ENCODE measurements at regions not wholly inside any gene's neighbourhood (a gene's known extent, or its start where the extent isn't known, plus 50 kb on each side); places are given as distances from the start of the nearest gene placed in this dataset.

DNA sequence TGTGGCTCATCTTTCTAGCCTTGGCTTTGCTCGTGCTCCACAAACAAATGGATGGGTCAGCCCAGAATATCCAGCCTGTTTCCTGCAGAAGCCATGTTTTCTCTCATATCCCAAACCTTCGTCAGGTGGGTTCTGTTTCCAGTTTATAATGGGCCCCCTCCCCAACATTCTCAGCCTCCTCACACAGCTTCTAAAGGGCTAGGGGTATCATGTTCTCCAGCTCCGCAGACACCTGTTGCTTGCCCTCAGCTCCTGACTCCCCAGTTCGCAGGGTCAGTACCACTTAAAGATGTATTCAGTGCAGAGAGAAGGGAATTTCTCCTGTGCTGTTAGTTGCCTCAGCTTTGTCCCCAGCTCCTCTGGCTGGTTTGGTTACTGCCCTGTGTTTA is 447.3 kb upstream of the JARID2 start:
- in situ Hi-C loops (cut with HindIII; ENCODE audit: low pct_ligation_motif_present, low sequenced_read_pairs): no loop called here
- Histone ChIP-seq H3K4me3 (ENCODE audit: low read depth, low read length) (no peak overlapping the region), H3K27me3 (replicated peaks) (no peaks in the 10 kb centered on the region), H3K27ac (no peak overlapping the region), H3K36me3 (replicated peaks) (no peaks in the 10 kb centered on the region)
- no peak for DNase-seq
- TF ChIP-seq, protein P1, sequence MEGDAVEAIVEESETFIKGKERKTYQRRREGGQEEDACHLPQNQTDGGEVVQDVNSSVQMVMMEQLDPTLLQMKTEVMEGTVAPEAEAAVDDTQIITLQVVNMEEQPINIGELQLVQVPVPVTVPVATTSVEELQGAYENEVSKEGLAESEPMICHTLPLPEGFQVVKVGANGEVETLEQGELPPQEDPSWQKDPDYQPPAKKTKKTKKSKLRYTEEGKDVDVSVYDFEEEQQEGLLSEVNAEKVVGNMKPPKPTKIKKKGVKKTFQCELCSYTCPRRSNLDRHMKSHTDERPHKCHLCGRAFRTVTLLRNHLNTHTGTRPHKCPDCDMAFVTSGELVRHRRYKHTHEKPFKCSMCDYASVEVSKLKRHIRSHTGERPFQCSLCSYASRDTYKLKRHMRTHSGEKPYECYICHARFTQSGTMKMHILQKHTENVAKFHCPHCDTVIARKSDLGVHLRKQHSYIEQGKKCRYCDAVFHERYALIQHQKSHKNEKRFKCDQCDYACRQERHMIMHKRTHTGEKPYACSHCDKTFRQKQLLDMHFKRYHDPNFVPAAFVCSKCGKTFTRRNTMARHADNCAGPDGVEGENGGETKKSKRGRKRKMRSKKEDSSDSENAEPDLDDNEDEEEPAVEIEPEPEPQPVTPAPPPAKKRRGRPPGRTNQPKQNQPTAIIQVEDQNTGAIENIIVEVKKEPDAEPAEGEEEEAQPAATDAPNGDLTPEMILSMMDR (IDR thresholded peaks at IDR 0.05; ENCODE audit: low read depth, low read length, missing control alignments): no peak

DNA sequence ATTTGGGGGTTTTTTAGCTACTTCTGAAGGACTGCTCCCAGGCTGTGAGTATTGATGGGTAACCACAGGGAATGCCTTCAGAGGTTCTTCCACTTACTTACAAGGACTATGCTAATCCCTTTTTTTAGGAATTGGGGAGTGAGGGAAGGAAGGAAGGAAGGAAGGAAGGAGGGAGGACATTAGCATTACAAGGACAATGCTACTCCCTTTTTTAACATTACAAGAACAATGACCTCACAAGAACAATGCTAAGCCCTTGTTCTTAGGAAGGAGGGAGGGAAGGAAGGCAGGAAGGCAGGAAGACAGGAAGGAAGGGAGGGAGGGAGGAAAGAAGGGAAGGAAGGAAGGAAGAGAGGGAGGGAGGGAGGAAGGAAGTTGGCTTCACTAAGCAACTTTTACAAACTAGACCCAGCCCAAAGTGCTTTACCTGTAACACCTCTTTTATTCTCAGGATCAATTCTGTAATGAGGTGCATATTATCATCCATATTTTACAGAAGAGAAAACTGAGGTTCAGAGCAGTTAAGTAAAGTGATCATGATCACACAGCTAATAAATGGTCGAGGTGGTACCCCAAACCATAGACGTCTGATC is 446.8 kb upstream of the JARID2 start:
- no peak for DNase-seq
- Histone ChIP-seq H3K36me3 (replicated peaks) (no peaks in the 10 kb centered on the region), H3K27ac (no peak overlapping the region), H3K4me3 (ENCODE audit: low read depth, low read length) (no peak overlapping the region), H3K27me3 (replicated peaks) (no peaks in the 10 kb centered on the region)
- in situ Hi-C loops (cut with HindIII; ENCODE audit: low pct_ligation_motif_present, low sequenced_read_pairs): no loop called here
- TF ChIP-seq, protein P1 (IDR thresholded peaks at IDR 0.05; ENCODE audit: low read depth, low read length, missing control alignments): no peak

DNA sequence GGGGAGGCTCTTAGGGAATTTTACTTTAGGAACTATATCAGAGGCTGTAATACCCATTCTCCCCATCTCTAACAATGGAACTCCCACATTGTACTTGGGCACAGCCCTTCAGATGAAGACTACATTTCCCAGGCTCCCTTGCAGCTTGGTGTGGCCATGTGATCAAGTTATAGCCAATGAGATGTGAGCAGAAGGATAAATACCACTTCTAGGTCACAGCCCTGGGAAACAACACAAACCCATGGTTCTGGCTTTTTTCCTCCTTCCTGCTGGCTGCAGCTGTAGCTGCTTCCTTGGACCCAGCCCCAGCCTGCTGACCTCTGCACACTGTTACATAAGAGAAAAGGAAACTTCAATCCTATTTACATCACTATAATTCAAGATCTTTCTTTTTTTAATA is 445.9 kb upstream of the JARID2 start:
- peak; percentile 82 for DNase-seq
- no peak overlapping the region for H3K4me3 ChIP-seq (ENCODE audit: low read depth, low read length)
- in situ Hi-C loops (cut with HindIII; ENCODE audit: low pct_ligation_motif_present, low sequenced_read_pairs): no loop called here

DNA sequence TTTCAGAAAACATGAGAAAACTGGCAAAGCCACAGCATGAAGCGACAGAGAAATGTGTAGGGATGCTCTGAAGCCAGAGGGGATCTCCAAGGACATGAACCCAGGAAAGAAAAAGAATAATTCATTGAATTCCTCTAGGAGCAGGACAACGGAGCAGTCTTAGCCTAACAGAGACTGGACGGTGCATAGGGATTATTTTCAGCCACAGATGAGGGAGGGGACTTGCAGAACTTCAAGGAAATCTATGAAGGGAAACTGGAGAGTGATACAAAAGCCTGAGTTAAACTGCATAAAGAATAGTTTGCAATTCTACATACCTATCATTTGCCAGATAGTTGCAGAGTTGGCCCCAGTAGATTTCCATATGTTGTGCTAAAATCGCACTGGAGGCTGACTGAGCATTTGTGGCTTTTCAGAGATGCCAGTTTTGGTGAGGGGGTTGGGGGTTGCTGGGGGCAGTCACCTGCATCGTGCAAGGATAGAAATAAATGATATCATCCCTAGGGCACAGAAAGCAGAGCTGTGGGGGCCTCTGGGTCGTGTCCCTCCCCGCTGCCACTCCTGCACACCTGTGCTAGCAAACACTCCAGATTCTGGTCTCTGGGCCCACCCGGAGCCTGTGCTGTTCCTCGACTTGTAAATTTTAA is 443.2 kb upstream of the JARID2 start:
- TF ChIP-seq, protein P1 (IDR thresholded peaks at IDR 0.05; ENCODE audit: low read depth, low read length, missing control alignments): no peak
- Histone ChIP-seq H3K4me3 (ENCODE audit: low read depth, low read length) (no peak overlapping the region), H3K27ac (no peak overlapping the region), H3K36me3 (replicated peaks) (no peaks in the 10 kb centered on the region), H3K27me3 (replicated peaks) (no peaks in the 10 kb centered on the region)
- no peak for DNase-seq
- in situ Hi-C loops (cut with HindIII; ENCODE audit: low pct_ligation_motif_present, low sequenced_read_pairs): no loop called here

More for the DNA sequence above, 445.9 kb upstream of the JARID2 start:
- Histone ChIP-seq H3K27me3 (replicated peaks) (no peaks in the 10 kb centered on the region), H3K27ac (no peak overlapping the region), H3K36me3 (replicated peaks) (no peaks in the 10 kb centered on the region)
- TF ChIP-seq, protein P1 (IDR thresholded peaks at IDR 0.05; ENCODE audit: low read depth, low read length, missing control alignments): no peak

DNA sequence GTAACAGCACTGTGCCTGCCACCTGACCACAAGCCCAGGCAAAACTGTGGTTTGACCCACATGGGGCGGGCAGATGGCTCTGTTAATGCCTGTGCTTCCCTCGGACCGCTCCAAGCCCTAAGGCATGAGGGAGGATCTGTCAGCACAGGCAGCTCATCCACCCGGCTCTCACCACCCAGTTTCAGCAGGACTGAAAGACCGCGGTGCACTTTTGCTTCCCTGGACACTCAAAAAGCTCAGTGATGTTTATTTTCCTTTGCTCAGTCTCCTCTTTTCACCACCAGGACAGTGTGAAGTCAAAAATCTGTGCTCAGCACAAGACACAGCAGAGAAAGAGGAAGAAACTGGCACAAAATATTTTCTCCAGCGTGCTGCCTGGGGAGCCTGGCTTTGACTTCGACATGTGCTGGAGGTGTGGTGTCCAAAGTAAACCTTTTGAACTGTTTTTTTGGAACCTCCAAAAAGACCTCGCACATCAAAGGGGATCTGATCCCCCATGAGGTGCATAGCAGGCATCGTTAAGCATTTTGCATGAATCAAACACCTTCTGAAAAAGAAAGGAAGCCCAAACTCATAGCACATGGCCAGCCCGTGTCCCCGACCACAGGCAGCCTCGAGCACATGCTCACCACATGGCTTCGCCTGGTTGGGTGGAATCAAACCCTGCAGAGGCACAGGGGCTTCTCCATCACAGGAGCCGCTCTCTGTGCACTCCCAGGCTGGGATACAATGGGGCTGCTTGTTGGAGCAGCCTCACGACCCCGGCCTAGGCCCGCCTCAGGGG is 441.7 kb upstream of the JARID2 start:
- Histone ChIP-seq H3K27ac (peak overlapping the region; percentile 8), H3K27me3 (replicated peaks) (no peaks in the 10 kb centered on the region), H3K4me3 (ENCODE audit: low read depth, low read length) (no peak overlapping the region), H3K36me3 (replicated peaks) (no peaks in the 10 kb centered on the region)
- in situ Hi-C loops (cut with HindIII; ENCODE audit: low pct_ligation_motif_present, low sequenced_read_pairs): no loop called here
- TF ChIP-seq, protein P1 (IDR thresholded peaks at IDR 0.05; ENCODE audit: low read depth, low read length, missing control alignments): no peak
- no peak for DNase-seq
